Uterus (tissue), 3 donors: ENCODE measurements at regions not wholly inside any gene's neighbourhood (a gene's known extent, or its start where the extent isn't known, plus 50 kb on each side); places are given as distances from the start of the nearest gene placed in this dataset.

Source experiments
- DNase-seq, 2 donors: peaks; one replicate each; pipeline ENCODE4 v3.0.0-alpha.2; 2019 to 2020
- H3K27ac ChIP-seq, 2 donors: fragments of 200-600 bp; sonication (generic); 1 replicate in 1 of 2; 2 replicates in 1 of 2; pipeline ENCODE4 v1.5.1; 2016 to 2018
- H3K27me3 ChIP-seq, 2 donors: fragments of 200-600 bp; sonication (generic); one replicate each; pipeline ENCODE4 v1.5.1; 2018 to 2019; ENCODE audit warnings: control low read depth in 1 of 2
- H3K36me3 ChIP-seq, 2 donors: fragments of 200-600 bp; sonication (generic); one replicate each; pipeline ENCODE4 v1.5.1; 2019; ENCODE audit warnings: control low read depth in 1 of 2
- H3K4me1 ChIP-seq, 2 donors: fragments of 200-600 bp; sonication (generic); one replicate each; pipeline ENCODE4 v1.5.1; 2018 to 2019; ENCODE audit warnings: control low read depth in 1 of 2
- H3K4me3 ChIP-seq, 2 donors: fragments of 200-600 bp; sonication (generic); 1 replicate in 1 of 2; 2 replicates in 1 of 2; pipeline ENCODE4 v1.5.1; 2018 to 2019; ENCODE audit warnings: mild to moderate bottlenecking in 1 of 2
- H3K9me3 ChIP-seq, 2 donors: fragments of 200-600 bp; sonication (generic); one replicate each; pipeline ENCODE4 v1.5.1; 2019; ENCODE audit warnings: control low read depth in 1 of 2
- CTCF ChIP-seq, 4 experiments: fragments of 200-600 bp in 2 of 4; fragments of 450-650 bp in 2 of 4; sonication (generic) in 2 of 4; IDR thresholded peaks; one replicate each; pipeline ENCODE4 v1.5.1; 2016 to 2019; ENCODE audit warnings: antibody characterized with exemption in 4 of 4, mild to moderate bottlenecking in 2 of 4, moderate library complexity in 1 of 4
- POLR2A ChIP-seq, 2 donors: fragments of 450-650 bp; IDR thresholded peaks; one replicate each; pipeline ENCODE4 v1.6.1; 2016; ENCODE audit warnings: antibody characterized with exemption in 2 of 2, mild to moderate bottlenecking in 1 of 2, moderate library complexity in 1 of 2
- intact Hi-C: fragments of 100-400 bp; cut with DNase I; formaldehyde crosslinking; loops from one replicate; pipeline ENCODE4 v1.15.1; 2023; ENCODE audit warnings: low total_unique reads
- donor health status: DM: yes; HTN: yes; CAD: no.

GRCh38 chr20:52420805-52421204 is 229.2 kb upstream of the ZFP64 start:
- DNase-seq: no peak
- intact Hi-C loops: no loop called here
- TF ChIP-seq CTCF (IDR thresholded peaks at IDR 0.05): no peak
- no peak for TF ChIP-seq POLR2A (IDR thresholded peaks at IDR 0.05)
- Histone ChIP-seq H3K4me3 (no peak overlapping the region), H3K9me3 (no peaks in the 10 kb centered on the region), H3K27ac (no peak overlapping the region), H3K36me3 (no peaks in the 10 kb centered on the region), H3K4me1 (no peaks in the 10 kb centered on the region), H3K27me3 (no peaks in the 10 kb centered on the region)

- no peaks in the 10 kb centered on the region for H3K27me3 ChIP-seq
- DNase-seq: no peak
- H3K4me1 ChIP-seq: no peaks in the 10 kb centered on the region
- intact Hi-C loops: no loop called here
- no peaks in the 10 kb centered on the region for H3K36me3 ChIP-seq
- TF ChIP-seq CTCF (IDR thresholded peaks at IDR 0.05): no peak
- TF ChIP-seq POLR2A (IDR thresholded peaks at IDR 0.05): no peak
- no peak overlapping the region for H3K27ac ChIP-seq
- H3K4me3 ChIP-seq: no peak overlapping the region
- no peaks in the 10 kb centered on the region for H3K9me3 ChIP-seq
Observed at GRCh38 chr20:52419205-52419604, 227.6 kb upstream of the ZFP64 start.

- no peak overlapping the region for H3K27ac ChIP-seq
- no peaks in the 10 kb centered on the region for H3K9me3 ChIP-seq
- no peaks in the 10 kb centered on the region for H3K36me3 ChIP-seq
- no peak overlapping the region for H3K4me3 ChIP-seq
- no peak for DNase-seq
- no peaks in the 10 kb centered on the region for H3K27me3 ChIP-seq
- intact Hi-C loops: no loop called here
- H3K4me1 ChIP-seq: no peaks in the 10 kb centered on the region
- TF ChIP-seq POLR2A (IDR thresholded peaks at IDR 0.05): no peak
- no peak for TF ChIP-seq CTCF (IDR thresholded peaks at IDR 0.05)
Observed at GRCh38 chr20:52416953-52417352, 225.4 kb upstream of the ZFP64 start.

- intact Hi-C loops: no loop called here
- DNase-seq: no peak
- Histone ChIP-seq H3K4me1 (no peaks in the 10 kb centered on the region), H3K27ac (no peak overlapping the region), H3K36me3 (no peaks in the 10 kb centered on the region), H3K9me3 (no peaks in the 10 kb centered on the region), H3K4me3 (no peak overlapping the region), H3K27me3 (no peaks in the 10 kb centered on the region)
- TF ChIP-seq CTCF (IDR thresholded peaks at IDR 0.05) (no peak), POLR2A (IDR thresholded peaks at IDR 0.05) (no peak)
Observed at GRCh38 chr20:52411611-52412010, 220.0 kb upstream of the ZFP64 start.

GRCh38 chr20:52410731-52411234 is 219.2 kb upstream of the ZFP64 start:
- no peak overlapping the region for H3K27ac ChIP-seq
- H3K9me3 ChIP-seq: no peaks in the 10 kb centered on the region
- no peak for TF ChIP-seq POLR2A (IDR thresholded peaks at IDR 0.05)
- TF ChIP-seq CTCF (IDR thresholded peaks at IDR 0.05): no peak

More at GRCh38 chr20:52410731-52411234, 219.2 kb upstream of the ZFP64 start:
- intact Hi-C loops: no loop called here
- Histone ChIP-seq H3K4me3 (no peak overlapping the region), H3K36me3 (no peaks in the 10 kb centered on the region), H3K4me1 (no peaks in the 10 kb centered on the region), H3K27me3 (no peaks in the 10 kb centered on the region)
- no peak for DNase-seq
